K562 (cell line): ENCODE measurements at regions not wholly inside any gene's neighbourhood (a gene's known extent, or its start where the extent isn't known, plus 50 kb on each side); places are given as distances from the start of the nearest gene placed in this dataset.

ENCODE experiments used
- ATAC-seq: fragments of 200-7000 bp; cut with Tn5 transposase; 3 replicates; pipeline ENCODE4 v1.9.1; 2020; ENCODE audit warnings: moderate library complexity
- BruUV-seq: library from RNA; stranded (reverse); fragments of 400-500 nt; replicated peaks from 2 replicates; lab custom pipeline; 2021; lab: Mats Ljungman, UMichigan
- CTCF ChIA-PET: fragments of 300-600 bp; formaldehyde crosslinking; extraction: SDS; loops from one replicate; lab custom pipeline; 2021; ENCODE audit warnings: low intra/inter-chr PET ratio; lab: Yijun Ruan, JAX
- POLR2A ChIA-PET: fragments of 300-600, 350-650 bp; sonication (Branson Sonifier 250); formaldehyde crosslinking; extraction: SDS; loops from one replicate; lab custom pipeline; 2021; ENCODE audit warnings: antibody characterized with exemption, inconsistent platforms; lab: Yijun Ruan, JAX
- DNase-seq, 4 experiments: peaks; one replicate each; pipeline versions ENCODE4 v3.0.0 to v3.0.0-alpha.2; 2011 to 2018; ENCODE audit warnings: low spot score in 3 of 4, mixed read lengths in 3 of 4; ENCODE audit errors: extremely low read depth in 1 of 4
- FAIRE-seq: peaks from 2 replicates; lab custom pipeline; 2011; peaks lifted over from hg19 to GRCh38; lab: Jason Lieb, UNC
- H2AFZ ChIP-seq: 2 replicates; pipeline ENCODE4 v1.6.0; 2011; ENCODE audit warnings: low read depth, low read length, control low read depth, inconsistent platforms
- H3K27ac ChIP-seq: fragments of 200-600 bp; 3 replicates; pipeline ENCODE4 v1.8.0; 2011; ENCODE audit warnings: low read depth, mild to moderate bottlenecking, control low read depth, inconsistent platforms, low read length, moderate library complexity, mixed read lengths; ENCODE audit errors: extremely low read depth
- H3K27me3 ChIP-seq, 2 experiments: fragments of 300-600 bp in 1 of 2; 2 replicates in 1 of 2; 3 replicates in 1 of 2; pipeline versions ENCODE4 v1.6.0 to v1.8.0; 2011; ENCODE audit warnings: inconsistent platforms in 2 of 2, low read length in 2 of 2, mild to moderate bottlenecking in 1 of 2, mixed read lengths in 1 of 2, moderate library complexity in 1 of 2; ENCODE audit not compliant: control insufficient read depth in 2 of 2, insufficient read depth in 2 of 2
- H3K36me3 ChIP-seq: fragments of 300-600 bp; 3 replicates; pipeline ENCODE4 v1.8.0; 2011; ENCODE audit warnings: mild to moderate bottlenecking, low read length, inconsistent platforms; ENCODE audit not compliant: control insufficient read depth, insufficient read depth
- H3K4me1 ChIP-seq, 2 experiments: fragments of 200-600 bp in 1 of 2; replicated peaks in 1 of 2; 2 replicates in 1 of 2; 3 replicates in 1 of 2; pipeline versions ENCODE4 v1.5.1 to v1.8.0; 2011; ENCODE audit warnings: inconsistent platforms in 2 of 2, low read length in 2 of 2, mild to moderate bottlenecking in 1 of 2, mixed read lengths in 1 of 2, moderate library complexity in 1 of 2; ENCODE audit not compliant: control insufficient read depth in 2 of 2, insufficient read depth in 2 of 2
- H3K4me2 ChIP-seq: 2 replicates; pipeline ENCODE4 v1.6.1; 2011; ENCODE audit warnings: low read length, control low read depth, inconsistent platforms, mixed read lengths; ENCODE audit not compliant: insufficient read depth
- H3K4me3 ChIP-seq: fragments of 200-600 bp; sonication (generic), shearing (Covaris generic); 2 replicates; pipeline ENCODE4 v1.5.1; 2016; ENCODE audit warnings: control low read depth, inconsistent platforms
- H3K79me2 ChIP-seq: fragments of 200-600 bp; 3 replicates; pipeline ENCODE4 v1.8.0; 2011; ENCODE audit warnings: low read length, inconsistent platforms; ENCODE audit not compliant: control insufficient read depth, insufficient read depth
- H3K9ac ChIP-seq, 2 experiments: 2 replicates each; pipeline versions ENCODE4 v1.6.0 to v1.6.1; 2011; ENCODE audit warnings: low read depth in 2 of 2, low read length in 2 of 2, control low read depth in 1 of 2, inconsistent platforms in 1 of 2, mild to moderate bottlenecking in 1 of 2, mixed read lengths in 1 of 2; ENCODE audit not compliant: insufficient read depth in 1 of 2
- H3K9me1 ChIP-seq: one replicate; pipeline ENCODE4 v1.6.0; 2011; ENCODE audit warnings: inconsistent platforms, mild to moderate bottlenecking, low read length, moderate library complexity; ENCODE audit not compliant: control insufficient read depth, insufficient read depth
- H3K9me3 ChIP-seq: replicated peaks from 2 replicates; pipeline ENCODE4 v1.5.1; 2011; ENCODE audit warnings: low read depth, low read length, inconsistent platforms; ENCODE audit not compliant: control insufficient read depth, insufficient read depth
- H4K20me1 ChIP-seq: replicated peaks from 2 replicates; pipeline ENCODE4 v1.6.1; 2011; ENCODE audit warnings: low read length, inconsistent platforms, mixed read lengths; ENCODE audit not compliant: control insufficient read depth, insufficient read depth
- ARID1B ChIP-seq: fragments of 450-650 bp; IDR thresholded peaks from 2 replicates; pipeline ENCODE4 v1.6.1; 2016; ENCODE audit warnings: antibody characterized with exemption, mild to moderate bottlenecking, inconsistent platforms
- BHLHE40 ChIP-seq: IDR thresholded peaks from 2 replicates; pipeline ENCODE4 v1.6.1; 2011; ENCODE audit warnings: low read length, improper control_type of control experiment
- FOXA1 ChIP-seq: fragments of 450-650 bp; IDR thresholded peaks from 2 replicates; pipeline ENCODE4 v1.6.1; 2016; ENCODE audit warnings: mild to moderate bottlenecking, borderline replicate concordance
- FUS ChIP-seq: fragments of 200-400 bp; formaldehyde crosslinking; optimal IDR thresholded peaks from 2 replicates; pipeline ENCODE3; 2017; ENCODE audit warnings: low read depth, low read length
- ILK ChIP-seq: fragments of 450-650 bp; IDR thresholded peaks from 2 replicates; pipeline ENCODE4 v1.6.1; 2016; ENCODE audit warnings: missing genetic modification characterization, low read depth, mild to moderate bottlenecking, missing compliant biosample characterization, moderate library complexity, borderline replicate concordance
- MAZ ChIP-seq, 2 experiments: fragments of 450-650 bp in 1 of 2; sonication (generic) in 1 of 2; formaldehyde crosslinking; IDR thresholded peaks in 1 of 2; conservative IDR thresholded peaks in 1 of 2; 2 replicates each; pipeline versions ENCODE4 v1.4.0 to v1.5.0; 2020; ENCODE audit warnings: mild to moderate bottlenecking in 1 of 2, missing genetic modification reagents in 1 of 2
- MLLT1 ChIP-seq, 2 experiments: fragments of 450-650 bp; IDR thresholded peaks; 2 replicates each; pipeline ENCODE4 v1.6.1; 2016
- NCOA6 ChIP-seq: fragments of 450-650 bp; IDR thresholded peaks from 2 replicates; pipeline ENCODE4 v1.6.1; 2017; ENCODE audit warnings: mild to moderate bottlenecking
- NFE2 ChIP-seq: IDR thresholded peaks from 2 replicates; pipeline ENCODE4 v1.6.1; 2014; ENCODE audit warnings: antibody characterized with exemption, low read depth
- SREBF2 ChIP-seq: sonication (generic); formaldehyde crosslinking; IDR thresholded peaks from 2 replicates; pipeline ENCODE4 v1.4.0; 2020; ENCODE audit warnings: mild to moderate bottlenecking, missing genetic modification reagents
- TAF1 ChIP-seq: IDR thresholded peaks from 2 replicates; pipeline ENCODE4 v1.6.1; 2011; ENCODE audit warnings: mild to moderate bottlenecking, low read length, moderate library complexity; ENCODE audit not compliant: insufficient read depth, control insufficient read depth, severe bottlenecking; ENCODE audit errors: extremely low read depth
- TRIM24 ChIP-seq, 2 experiments: fragments of 450-650 bp; IDR thresholded peaks; 2 replicates each; pipeline ENCODE4 v1.6.1; 2016
- VEZF1 ChIP-seq: fragments of 200-800 bp; sonication (Bioruptor generic); IDR thresholded peaks from 2 replicates; pipeline ENCODE4 v1.6.1; 2017; ENCODE audit warnings: missing genetic modification characterization, missing compliant biosample characterization
- XRCC4 ChIP-seq: IDR thresholded peaks from one replicate; pipeline ENCODE4 v1.6.1; 2011; ENCODE audit not compliant: insufficient read depth, insufficient read length; ENCODE audit errors: extremely low read depth
- ZFP30 ChIP-seq: fragments of 250-450 bp; sonication (Bioruptor Pico); IDR thresholded peaks from 2 replicates; pipeline ENCODE4 v1.8.0; 2022; ENCODE audit warnings: moderate library complexity, mild to moderate bottlenecking, inconsistent platforms, borderline replicate concordance
- ZFPM2 ChIP-seq: fragments of 250-450 bp; sonication (Bioruptor Pico); IDR thresholded peaks from 2 replicates; pipeline ENCODE4 v1.5.1; 2022; ENCODE audit warnings: mild to moderate bottlenecking
- ZKSCAN8 ChIP-seq: fragments of 200-800 bp; sonication (Bioruptor generic); IDR thresholded peaks from 2 replicates; pipeline ENCODE4 v1.6.1; 2016; ENCODE audit warnings: missing genetic modification characterization, missing compliant biosample characterization
- ZNF217 ChIP-seq: sonication (generic); formaldehyde crosslinking; IDR thresholded peaks from 2 replicates; pipeline ENCODE4 v1.8.0; 2022; ENCODE audit warnings: mild to moderate bottlenecking, missing genetic modification reagents
- ZNF436 ChIP-seq: fragments of 250-450, 450-650 bp; sonication (Bioruptor Pico); formaldehyde crosslinking; IDR thresholded peaks from 2 replicates; pipeline ENCODE4 v1.7.0; 2020; ENCODE audit warnings: mild to moderate bottlenecking
- ZNF717 ChIP-seq: fragments of 250-450 bp; sonication (Bioruptor Pico); IDR thresholded peaks from 2 replicates; pipeline ENCODE4 v1.5.0; 2021
- ZNF766 ChIP-seq: fragments of 200-800 bp; sonication (Bioruptor generic); conservative IDR thresholded peaks from 2 replicates; pipeline ENCODE4 v1.6.1; 2016; ENCODE audit warnings: missing genetic modification characterization, missing compliant biosample characterization
- WGBS: fragments of 100-300 bp; shearing (Covaris generic); methylation state at CpG from one replicate; pipeline ENCODE4 v1.1.6; 2016; ENCODE audit warnings: low coverage, mixed read lengths; ENCODE audit not compliant: insufficient coverage; ENCODE audit errors: missing lambda C conversion rate; 5-methylcytosine and 5-hydroxymethylcytosine counted together
- in situ Hi-C: fragments of 300-500 bp; cut with MboI; formaldehyde crosslinking; loops from 4 replicates; pipeline ENCODE4 v1.15.0; 2018; ENCODE audit warnings: inconsistent platforms, mixed read lengths
- intact Hi-C: fragments of 100-400 bp; cut with micrococcal nuclease; formaldehyde crosslinking; loops from 2 replicates; pipeline ENCODE4 v1.14.2; 2022

- TF ChIP-seq ZNF766 (CRISPR knock-in tag) = no peak
- TF ChIP-seq FOXA1 = no peak
- TF ChIP-seq NCOA6 = no peak
- no peak for TF ChIP-seq SREBF2
- TF ChIP-seq MAZ (CRISPR knock-in tag; conservative IDR thresholded peaks at IDR 0.05 in 1 of 2, IDR thresholded peaks at IDR 0.05 in 1 of 2) = no peak
Measured at GRCh38 chr5:124951661-124952060, 205.2 kb upstream of the ZNF608 start (continued).

GRCh38 chr5:124952079-124952478 is 205.6 kb upstream of the ZNF608 start:
- Histone ChIP-seq H3K27me3 (no peaks in the 10 kb centered on the region), H3K9me1 (no peaks in the 10 kb centered on the region), H3K9me3 (no peaks in the 10 kb centered on the region), H3K4me2 (no peak overlapping the region), H2AFZ (no peak overlapping the region), H3K36me3 (no peaks in the 10 kb centered on the region; the same call in 2 of the 3 replicates), H3K79me2 (no peaks in the 10 kb centered on the region), H3K4me3 (no peak overlapping the region), H3K27ac (no peak overlapping the region), H4K20me1 (no peaks in the 10 kb centered on the region), H3K4me1 (no peaks in the 10 kb centered on the region), H3K9ac (no peak overlapping the region)
- in situ Hi-C loops = no loop called here
- BruUV-seq = no TSS peak
- FAIRE-seq (no peak), DNase-seq (no peak), ATAC-seq (no peak)
- 36% methylated on average over 5 of the region's 7 CpGs for WGBS
- CTCF ChIA-PET = no interaction called here
- POLR2A ChIA-PET = no interaction called here
- intact Hi-C loops = no loop called here
- TF ChIP-seq XRCC4 (no peak), ILK (tag) (no peak), FUS (no peak), ZFPM2 (CRISPR knock-in tag) (no peak), VEZF1 (CRISPR knock-in tag) (no peak), ZFP30 (no peak), ZNF717 (no peak), ZNF217 (CRISPR knock-in tag) (no peak), ZNF436 (no peak), NFE2 (no peak), ZKSCAN8 (CRISPR knock-in tag) (no peak), ARID1B (no peak), BHLHE40 (no peak), MLLT1 (IDR thresholded peaks at IDR 0.05) (no peak), TRIM24 (IDR thresholded peaks at IDR 0.05) (no peak), TAF1 (no peak)
